Adrenal gland (tissue), 9 donors: ENCODE measurements at regions not wholly inside any gene's neighbourhood (a gene's known extent, or its start where the extent isn't known, plus 50 kb on each side); places are given as distances from the start of the nearest gene placed in this dataset.

ENCODE experiments used
- DNase-seq, 7 donors: peaks; one replicate each; pipeline ENCODE4 v3.0.0-alpha.2; 2019 to 2020
- H3K27ac ChIP-seq, 5 donors: fragments of 200-600 bp; sonication (generic) in 4 of 5; 1 replicate in 3 of 5; 2 replicates in 2 of 5; pipeline versions ENCODE4 v1.5.1 to v1.8.0; 2016 to 2020; ENCODE audit warnings: mild to moderate bottlenecking in 1 of 5
- H3K27me3 ChIP-seq: fragments of 200-600 bp; 2 replicates; pipeline ENCODE4 v1.8.0; 2021
- H3K36me3 ChIP-seq, 2 donors: fragments of 200-600 bp; replicated peaks in 1 of 2; 1 replicate in 1 of 2; 2 replicates in 1 of 2; pipeline versions ENCODE4 v1.5.1 to v1.8.0; 2018 to 2022
- H3K4me1 ChIP-seq, 2 donors: fragments of 200-600 bp; replicated peaks in 1 of 2; 1 replicate in 1 of 2; 2 replicates in 1 of 2; pipeline versions ENCODE4 v1.5.1 to v1.8.0; 2018 to 2021
- H3K4me3 ChIP-seq, 4 donors: fragments of 200-600 bp; sonication (generic) in 3 of 4; one replicate each; pipeline ENCODE4 v1.5.1; 2016 to 2018
- H3K9me3 ChIP-seq, 3 donors: fragments of 200-600 bp; sonication (generic) in 1 of 3; replicated peaks in 1 of 3; 1 replicate in 2 of 3; 2 replicates in 1 of 3; pipeline versions ENCODE4 v1.5.1 to v1.8.0; 2016 to 2021
- CTCF ChIP-seq, 6 experiments: fragments of 450-650 bp in 4 of 6; fragments of 200-600 bp in 2 of 6; sonication (generic) in 1 of 6; IDR thresholded peaks; 1 replicate in 5 of 6; 2 replicates in 1 of 6; pipeline versions ENCODE4 v1.5.1 to v1.8.0; 2016 to 2021; ENCODE audit warnings: antibody characterized with exemption in 6 of 6, mild to moderate bottlenecking in 2 of 6, moderate library complexity in 1 of 6
- POLR2A ChIP-seq, 2 donors: fragments of 450-650 bp; IDR thresholded peaks; one replicate each; pipeline ENCODE4 v1.6.1; 2017; ENCODE audit warnings: antibody characterized with exemption in 2 of 2, mild to moderate bottlenecking in 2 of 2, moderate library complexity in 1 of 2
- WGBS, 4 donors: extraction: QIAGEN DNeasy Blood & Tissue Kit in 2 of 4; methylation state at CpG; one replicate each; pipeline versions ENCODE4 v1.1.5 to v1.1.7; 2013 to 2017; 5-methylcytosine and 5-hydroxymethylcytosine counted together
- intact Hi-C, 2 donors: fragments of 100-400 bp; cut with DNase I; formaldehyde crosslinking; loops; one replicate each; pipeline versions ENCODE4 v1.14.1 to v1.15.0; 2022 to 2023
- donor health status: healthy with polysubstance abuse.
- donor health status: Bipolar disorder and iron deficiency.
- donor health status: DM: yes; HTN: yes; CAD: no.
- donor health status: DM: no; HTN: no; CAD: no.
- donor health status: DM: no; HTN: no; CAD: no.

- Histone ChIP-seq H3K36me3 (no peaks in the 10 kb centered on the region), H3K27ac (no peak overlapping the region), H3K4me3 (no peak overlapping the region), H3K9me3 (no peaks in the 10 kb centered on the region), H3K4me1 (no peaks in the 10 kb centered on the region), H3K27me3 (no peaks in the 10 kb centered on the region)
- intact Hi-C loops = no loop called here
- 65 to 77% (median 71%) methylated on average over 2 of the region's 2 CpGs for WGBS, 4 donors
- TF ChIP-seq POLR2A (IDR thresholded peaks at IDR 0.05) = no peak
- no peak for TF ChIP-seq CTCF (IDR thresholded peaks at IDR 0.05)
- no peak for DNase-seq
Observed at GRCh38 chr14:25246751-25247150, 196.8 kb upstream of the STXBP6 start.

GRCh38 chr14:25239170-25239569, 189.2 kb upstream of the STXBP6 start:
- intact Hi-C loops = no loop called here
- TF ChIP-seq POLR2A (IDR thresholded peaks at IDR 0.05) = no peak
- no peak for TF ChIP-seq CTCF (IDR thresholded peaks at IDR 0.05)
- H3K27ac ChIP-seq = no peak overlapping the region
- H3K4me3 ChIP-seq = no peak overlapping the region
- WGBS, 4 donors = 38 to 56% (median 43%) methylated on average over 1 of the region's 1 CpG
- H3K27me3 ChIP-seq = no peaks in the 10 kb centered on the region
- no peaks in the 10 kb centered on the region for H3K9me3 ChIP-seq
- no peak for DNase-seq
- H3K36me3 ChIP-seq = no peaks in the 10 kb centered on the region
- no peaks in the 10 kb centered on the region for H3K4me1 ChIP-seq

- Histone ChIP-seq H3K27me3 (no peaks in the 10 kb centered on the region), H3K9me3 (no peaks in the 10 kb centered on the region), H3K27ac (no peak overlapping the region), H3K36me3 (no peaks in the 10 kb centered on the region), H3K4me3 (no peak overlapping the region), H3K4me1 (no peaks in the 10 kb centered on the region)
- DNase-seq = no peak
- TF ChIP-seq POLR2A (IDR thresholded peaks at IDR 0.05) = no peak
- no peak for TF ChIP-seq CTCF (IDR thresholded peaks at IDR 0.05)
- intact Hi-C loops = no loop called here
- 11 to 19% (median 14%) methylated on average over 6 of the region's 6 CpGs for WGBS, 4 donors
Observed at GRCh38 chr14:25237845-25238244, 187.9 kb upstream of the STXBP6 start.

- TF ChIP-seq POLR2A (IDR thresholded peaks at IDR 0.05) = no peak
- no peak for TF ChIP-seq CTCF (IDR thresholded peaks at IDR 0.05)
- H3K9me3 ChIP-seq = no peaks in the 10 kb centered on the region
- no peak for DNase-seq
- no peak overlapping the region for H3K27ac ChIP-seq
- no peak overlapping the region for H3K4me3 ChIP-seq
- H3K4me1 ChIP-seq = no peaks in the 10 kb centered on the region
- WGBS, 4 donors = 42 to 51% (median 48%) methylated on average over 3 of the region's 3 CpGs
- H3K27me3 ChIP-seq = no peaks in the 10 kb centered on the region
- H3K36me3 ChIP-seq = no peaks in the 10 kb centered on the region
- intact Hi-C loops = no loop called here
Observed at GRCh38 chr14:25233613-25234012, 183.7 kb upstream of the STXBP6 start.
